A549 (cell line): ENCODE measurements at regions not wholly inside any gene's neighbourhood (a gene's known extent, or its start where the extent isn't known, plus 50 kb on each side); places are given as distances from the start of the nearest gene placed in this dataset.

ENCODE experiments used
- EP300 ChIP-seq, 2 experiments: fragments of >200 bp; sonication (Bioruptor Twin); formaldehyde crosslinking; IDR thresholded peaks; 2 replicates in 1 of 2; 3 replicates in 1 of 2; pipeline ENCODE4 v1.6.1; 2016 to 2017
- ESRRA ChIP-seq: fragments of 150-350 bp; IDR thresholded peaks from 2 replicates; pipeline ENCODE4 v1.6.1; 2014; ENCODE audit warnings: mild to moderate bottlenecking, low read length, borderline replicate concordance
- HDAC2 ChIP-seq: fragments of 200-600 bp; sonication (generic); IDR thresholded peaks from 2 replicates; pipeline ENCODE4 v1.6.1; 2016
- HOXA7 ChIP-seq: fragments of 250-450 bp; sonication (Bioruptor Pico); IDR thresholded peaks from 2 replicates; pipeline ENCODE4 v1.5.0; 2020; ENCODE audit warnings: mild to moderate bottlenecking, moderate library complexity
- RAD21 ChIP-seq, 2 experiments: fragments of >200 bp in 1 of 2; sonication (Bioruptor Twin) in 1 of 2; formaldehyde crosslinking in 1 of 2; IDR thresholded peaks in 1 of 2; conservative IDR thresholded peaks in 1 of 2; 2 replicates in 1 of 2; 3 replicates in 1 of 2; pipeline ENCODE4 v1.6.1; 2012 to 2018; ENCODE audit warnings: inconsistent platforms in 1 of 2
- RFX5 ChIP-seq: fragments of 450-650 bp; IDR thresholded peaks from 2 replicates; pipeline ENCODE4 v1.7.1; 2014; ENCODE audit warnings: antibody characterized with exemption, mild to moderate bottlenecking, moderate library complexity
- SREBF2 ChIP-seq: fragments of 450-650 bp; IDR thresholded peaks from 2 replicates; pipeline ENCODE4 v1.6.1; 2014; ENCODE audit warnings: mild to moderate bottlenecking, moderate library complexity
- TF ChIP-seq, protein P1 (sequence below): fragments of >200 bp; sonication (Bioruptor Twin); formaldehyde crosslinking; IDR thresholded peaks from 3 replicates; pipeline ENCODE4 v1.5.1; 2016

GRCh38 chr16:79672524-79672923 lies 72.0 kb upstream of the MAF start:
- TF ChIP-seq ESRRA (no peak), RFX5 (no peak), RAD21 (conservative IDR thresholded peaks at IDR 0.05 in 1 of 2, IDR thresholded peaks at IDR 0.05 in 1 of 2) (no peak), HOXA7 (CRISPR knock-in tag) (no peak), EP300 (IDR thresholded peaks at IDR 0.05) (no peak), SREBF2 (no peak), HDAC2 (no peak)
- TF ChIP-seq, protein P1, sequence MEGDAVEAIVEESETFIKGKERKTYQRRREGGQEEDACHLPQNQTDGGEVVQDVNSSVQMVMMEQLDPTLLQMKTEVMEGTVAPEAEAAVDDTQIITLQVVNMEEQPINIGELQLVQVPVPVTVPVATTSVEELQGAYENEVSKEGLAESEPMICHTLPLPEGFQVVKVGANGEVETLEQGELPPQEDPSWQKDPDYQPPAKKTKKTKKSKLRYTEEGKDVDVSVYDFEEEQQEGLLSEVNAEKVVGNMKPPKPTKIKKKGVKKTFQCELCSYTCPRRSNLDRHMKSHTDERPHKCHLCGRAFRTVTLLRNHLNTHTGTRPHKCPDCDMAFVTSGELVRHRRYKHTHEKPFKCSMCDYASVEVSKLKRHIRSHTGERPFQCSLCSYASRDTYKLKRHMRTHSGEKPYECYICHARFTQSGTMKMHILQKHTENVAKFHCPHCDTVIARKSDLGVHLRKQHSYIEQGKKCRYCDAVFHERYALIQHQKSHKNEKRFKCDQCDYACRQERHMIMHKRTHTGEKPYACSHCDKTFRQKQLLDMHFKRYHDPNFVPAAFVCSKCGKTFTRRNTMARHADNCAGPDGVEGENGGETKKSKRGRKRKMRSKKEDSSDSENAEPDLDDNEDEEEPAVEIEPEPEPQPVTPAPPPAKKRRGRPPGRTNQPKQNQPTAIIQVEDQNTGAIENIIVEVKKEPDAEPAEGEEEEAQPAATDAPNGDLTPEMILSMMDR, result no peak
